Motor neuron (in vitro differentiated cells): ENCODE measurements at regions not wholly inside any gene's neighbourhood (a gene's known extent, or its start where the extent isn't known, plus 50 kb on each side); places are given as distances from the start of the nearest gene placed in this dataset.

Experiments used
- ATAC-seq, 8 experiments: fragments of 200-7000 bp; cut with Tn5 transposase; replicated peaks in 6 of 8; 2 replicates each; pipeline ENCODE4 v1.8.0; 2021; ENCODE audit warnings: mild to moderate bottlenecking in 8 of 8, moderate library complexity in 8 of 8
- H3K27ac ChIP-seq, 2 donors: fragments of 250-450 bp; sonication (Bioruptor Pico); 2 replicates each; pipeline ENCODE4 v1.9.0; 2021; ENCODE audit warnings: antibody characterized with exemption in 2 of 2, mild to moderate bottlenecking in 2 of 2, moderate library complexity in 1 of 2
- H3K4me1 ChIP-seq, 2 donors: fragments of 250-450 bp; sonication (Bioruptor Pico); replicated peaks in 1 of 2; 2 replicates each; pipeline ENCODE4 v1.6.1; 2021; ENCODE audit warnings: antibody characterized with exemption in 2 of 2, mild to moderate bottlenecking in 2 of 2, moderate library complexity in 1 of 2
- H3K4me3 ChIP-seq, 5 donors: fragments of 250-450 bp; sonication (Bioruptor Pico); 2 replicates each; pipeline ENCODE4 v1.9.0; 2021; ENCODE audit warnings: antibody characterized with exemption in 5 of 5, mild to moderate bottlenecking in 5 of 5, moderate library complexity in 4 of 5
- WGBS, 10 experiments: fragments of 450-650 bp; shearing (Covaris generic); methylation state at CpG; one replicate each; pipeline ENCODE4 v1.0.0; 2022; 5-methylcytosine and 5-hydroxymethylcytosine counted together
- in situ Hi-C, 9 experiments: fragments of 400-800 bp; cut with MboI; loops; one replicate each; pipeline ENCODE4 v1.15.0; 2021; ENCODE audit warnings: low sequenced_read_pairs in 9 of 9, low pct_unique_long_range_greater_than_20kb in 2 of 9; ENCODE audit not compliant: unreplicated experiment in 9 of 9

- Histone ChIP-seq H3K27ac (no peak overlapping the region), H3K4me1 (no peaks in the 10 kb centered on the region), H3K4me3 (no peak overlapping the region)
- in situ Hi-C loops: no loop called here
- WGBS, 10 experiments: 44 to 100% (median 66%) methylated on average over 1 to 4 of the region's 4 CpGs
- ATAC-seq: no peak
Observed at GRCh38 chr20:57877995-57878394, 168.2 kb upstream of the PMEPA1 start.

- no peaks in the 10 kb centered on the region for H3K4me1 ChIP-seq
- WGBS, 10 experiments: 42 to 83% (median 61%) methylated on average over 1 to 11 of the region's 16 CpGs; no CpG with 5 or more reads in 1 of the 10 experiments
- no peak for ATAC-seq
- in situ Hi-C loops: no loop called here
- no peak overlapping the region for H3K27ac ChIP-seq
- no peak overlapping the region for H3K4me3 ChIP-seq
Observed at GRCh38 chr20:57877131-57877824, 167.5 kb upstream of the PMEPA1 start.

- Histone ChIP-seq H3K4me3 (no peak overlapping the region), H3K27ac (no peak overlapping the region), H3K4me1 (no peaks in the 10 kb centered on the region)
- WGBS, 10 experiments: 50 to 100% (median 79%) methylated on average over 1 to 3 of the region's 4 CpGs; no CpG with 5 or more reads in 4 of the 10 experiments
- in situ Hi-C loops: no loop called here
- ATAC-seq: no peak
Observed at GRCh38 chr20:57876163-57876562, 166.3 kb upstream of the PMEPA1 start.

- ATAC-seq: no peak
- 31 to 100% (median 83%) methylated on average over 1 to 2 of the region's 7 CpGs; no CpG with 5 or more reads in 5 of the 10 experiments for WGBS, 10 experiments
Observed at GRCh38 chr20:57874141-57874540, 164.3 kb upstream of the PMEPA1 start.

GRCh38 chr20:57872816-57873409, 163.1 kb upstream of the PMEPA1 start:
- Histone ChIP-seq H3K4me3 (no peak overlapping the region), H3K27ac (no peak overlapping the region), H3K4me1 (no peaks in the 10 kb centered on the region)
- WGBS, 10 experiments: 93 to 100% (median 97%) methylated on average over 1 to 4 of the region's 4 CpGs; no CpG with 5 or more reads in 5 of the 10 experiments
- ATAC-seq: peak in 2 of 8 experiments; percentile 26 to 32
- in situ Hi-C loops: no loop called here

More at GRCh38 chr20:57874141-57874540, 164.3 kb upstream of the PMEPA1 start:
- in situ Hi-C loops: no loop called here
- no peaks in the 10 kb centered on the region for H3K4me1 ChIP-seq
- H3K27ac ChIP-seq: no peak overlapping the region
- no peak overlapping the region for H3K4me3 ChIP-seq

- 72 to 90% (median 77%) methylated on average over 4 to 8 of the region's 12 CpGs; no CpG with 5 or more reads in 4 of the 10 experiments for WGBS, 10 experiments
- ATAC-seq: no peak
- Histone ChIP-seq H3K4me3 (no peak overlapping the region), H3K4me1 (no peaks in the 10 kb centered on the region), H3K27ac (no peak overlapping the region)
- in situ Hi-C loops: no loop called here
Observed at GRCh38 chr20:57871237-57871632, 161.4 kb upstream of the PMEPA1 start.

- WGBS, 10 experiments: 0 to 83% (median 53%) methylated on average over 1 to 5 of the region's 8 CpGs; no CpG with 5 or more reads in 2 of the 10 experiments
- in situ Hi-C loops: no loop called here
- Histone ChIP-seq H3K4me1 (no peaks in the 10 kb centered on the region), H3K27ac (no peak overlapping the region), H3K4me3 (no peak overlapping the region)
- ATAC-seq: no peak
Observed at GRCh38 chr20:57870597-57871236, 160.9 kb upstream of the PMEPA1 start.

- in situ Hi-C loops: no loop called here
- Histone ChIP-seq H3K4me3 (no peak overlapping the region), H3K4me1 (no peaks in the 10 kb centered on the region), H3K27ac (no peak overlapping the region)
- no peak for ATAC-seq
- 50 to 93% (median 63%) methylated on average over 1 to 4 of the region's 9 CpGs; no CpG with 5 or more reads in 4 of the 10 experiments for WGBS, 10 experiments
Observed at GRCh38 chr20:57869951-57870315, 160.1 kb upstream of the PMEPA1 start.

- H3K27ac ChIP-seq: no peak overlapping the region
- in situ Hi-C loops: no loop called here
- ATAC-seq: no peak
- 5 to 80% (median 57%) methylated on average over 1 to 7 of the region's 10 CpGs; no CpG with 5 or more reads in 1 of the 10 experiments for WGBS, 10 experiments
- no peak overlapping the region for H3K4me3 ChIP-seq
- no peaks in the 10 kb centered on the region for H3K4me1 ChIP-seq
Observed at GRCh38 chr20:57869291-57869950, 159.6 kb upstream of the PMEPA1 start.

GRCh38 chr20:57868310-57868709, 158.5 kb upstream of the PMEPA1 start:
- ATAC-seq: no peak
- H3K4me1 ChIP-seq: no peaks in the 10 kb centered on the region
- H3K27ac ChIP-seq: no peak overlapping the region
- no peak overlapping the region for H3K4me3 ChIP-seq
- 20 to 100% (median 70%) methylated on average over 1 to 13 of the region's 15 CpGs; no CpG with 5 or more reads in 1 of the 10 experiments for WGBS, 10 experiments
- in situ Hi-C loops: no loop called here

GRCh38 chr20:57867807-57868206, 158.0 kb upstream of the PMEPA1 start:
- ATAC-seq: no peak
- Histone ChIP-seq H3K4me3 (no peak overlapping the region), H3K4me1 (no peaks in the 10 kb centered on the region), H3K27ac (no peak overlapping the region)
- 40 to 75% (median 67%) methylated on average over 1 to 2 of the region's 2 CpGs; no CpG with 5 or more reads in 7 of the 10 experiments for WGBS, 10 experiments
- in situ Hi-C loops: no loop called here

GRCh38 chr20:57867181-57867803, 157.5 kb upstream of the PMEPA1 start:
- in situ Hi-C loops: no loop called here
- H3K27ac ChIP-seq: no peak overlapping the region
- no peak for ATAC-seq
- H3K4me1 ChIP-seq: no peaks in the 10 kb centered on the region
- WGBS, 10 experiments: 42 to 100% (median 85%) methylated on average over 1 to 6 of the region's 10 CpGs; no CpG with 5 or more reads in 2 of the 10 experiments
- H3K4me3 ChIP-seq: no peak overlapping the region
